ENCODE measurements at regions not wholly inside any gene's neighbourhood (a gene's known extent, or its start where the extent isn't known, plus 50 kb on each side); places are given as distances from the start of the nearest gene placed in this dataset.

- Histone ChIP-seq H3K27me3 (no peaks in the 10 kb centered on the region), H3K4me1 (no peaks in the 10 kb centered on the region), H3K36me3 (no peaks in the 10 kb centered on the region), H3K4me3 (no peak overlapping the region), H3K9me3 (no peaks in the 10 kb centered on the region), H3K27ac (no peak overlapping the region)
- DNase-seq (ENCODE audit: low spot score in 2 of 2), result no peak
- WGBS, result 64% methylated on average over 4 of the region's 4 CpGs
- TF ChIP-seq CTCF (IDR thresholded peaks at IDR 0.05) (no peak), EP300 (IDR thresholded peaks at IDR 0.05) (no peak), POLR2AphosphoS5 (IDR thresholded peaks at IDR 0.05) (no peak), POLR2A (IDR thresholded peaks at IDR 0.05) (no peak)
Measured at GRCh38 chr4:138487670-138488069, 245.5 kb upstream of the SLC7A11 start.

DNA sequence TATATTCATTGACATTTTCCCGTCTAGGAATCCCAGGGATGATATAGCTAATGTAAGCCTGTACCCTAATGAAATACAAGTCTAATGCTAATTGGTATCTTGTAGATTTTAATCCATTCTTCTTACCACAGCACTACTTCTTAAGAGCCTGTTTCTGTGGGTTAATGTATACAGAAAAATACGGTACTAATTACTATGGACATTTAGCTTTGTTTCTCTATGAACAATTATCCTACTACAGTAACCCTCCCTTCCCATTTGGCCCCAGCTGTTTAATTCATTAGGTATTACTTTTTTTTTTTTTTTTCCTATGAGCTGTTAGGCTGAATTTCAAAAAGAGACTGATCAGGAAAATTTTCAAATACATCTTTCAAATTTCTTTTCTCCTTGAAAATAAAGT is 245.1 kb upstream of the SLC7A11 start:
- Histone ChIP-seq H3K27ac (no peak overlapping the region), H3K36me3 (no peaks in the 10 kb centered on the region), H3K4me1 (no peaks in the 10 kb centered on the region), H3K4me3 (no peak overlapping the region), H3K27me3 (no peaks in the 10 kb centered on the region), H3K9me3 (no peaks in the 10 kb centered on the region)
- DNase-seq (ENCODE audit: low spot score in 2 of 2), result no peak
- WGBS, result 41% methylated on average over 2 of the region's 2 CpGs
- TF ChIP-seq CTCF (IDR thresholded peaks at IDR 0.05) (no peak), EP300 (IDR thresholded peaks at IDR 0.05) (no peak), POLR2A (IDR thresholded peaks at IDR 0.05) (no peak), POLR2AphosphoS5 (IDR thresholded peaks at IDR 0.05) (no peak)

- no peak overlapping the region for H3K27ac ChIP-seq
- H3K27me3 ChIP-seq, result no peaks in the 10 kb centered on the region
- H3K4me3 ChIP-seq, result no peak overlapping the region
- 90% methylated on average over 3 of the region's 3 CpGs for WGBS
- no peaks in the 10 kb centered on the region for H3K36me3 ChIP-seq
- H3K9me3 ChIP-seq, result no peaks in the 10 kb centered on the region
- TF ChIP-seq POLR2AphosphoS5 (IDR thresholded peaks at IDR 0.05), result no peak
- no peaks in the 10 kb centered on the region for H3K4me1 ChIP-seq
- DNase-seq (ENCODE audit: low spot score in 2 of 2), result no peak
Measured at GRCh38 chr4:138485498-138485897, 243.3 kb upstream of the SLC7A11 start.

GRCh38 chr4:138475116-138475515 is 233.0 kb upstream of the SLC7A11 start:
- Histone ChIP-seq H3K36me3 (no peaks in the 10 kb centered on the region), H3K27me3 (no peaks in the 10 kb centered on the region), H3K27ac (no peak overlapping the region), H3K4me1 (no peaks in the 10 kb centered on the region), H3K4me3 (no peak overlapping the region), H3K9me3 (no peaks in the 10 kb centered on the region)
- 88% methylated on average over 1 of the region's 1 CpG for WGBS
- TF ChIP-seq CTCF (IDR thresholded peaks at IDR 0.05) (no peak), EP300 (IDR thresholded peaks at IDR 0.05) (no peak)
- no peak for DNase-seq (ENCODE audit: low spot score in 2 of 2)

DNA sequence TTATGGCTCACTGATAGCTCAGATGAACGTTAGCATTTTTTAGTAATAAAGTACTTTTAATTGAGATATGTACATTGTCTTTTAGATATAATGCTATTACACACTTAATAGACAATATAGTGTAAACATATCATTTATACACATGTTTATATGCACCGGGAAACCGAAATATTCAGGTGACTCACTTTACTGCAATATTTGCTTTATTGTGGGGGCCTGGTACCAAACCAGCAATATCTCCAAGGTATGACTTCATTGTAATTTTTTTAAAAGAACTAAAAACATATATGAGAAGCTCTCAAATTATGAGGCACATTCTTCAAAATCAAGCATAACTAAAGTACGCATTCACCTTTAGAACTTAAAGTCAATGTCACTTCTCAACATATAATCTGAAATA is 231.2 kb upstream of the SLC7A11 start:
- TF ChIP-seq POLR2AphosphoS5 (IDR thresholded peaks at IDR 0.05) (no peak), POLR2A (IDR thresholded peaks at IDR 0.05) (no peak), EP300 (IDR thresholded peaks at IDR 0.05) (no peak), CTCF (IDR thresholded peaks at IDR 0.05) (no peak)
- Histone ChIP-seq H3K9me3 (no peaks in the 10 kb centered on the region), H3K4me1 (no peaks in the 10 kb centered on the region), H3K4me3 (no peak overlapping the region), H3K27ac (no peak overlapping the region), H3K36me3 (no peaks in the 10 kb centered on the region), H3K27me3 (no peaks in the 10 kb centered on the region)
- no peak for DNase-seq (ENCODE audit: low spot score in 2 of 2)
- WGBS, result 92% methylated on average over 4 of the region's 4 CpGs
